ENCODE measurements at regions not wholly inside any gene's neighbourhood (a gene's known extent, or its start where the extent isn't known, plus 50 kb on each side); places are given as distances from the start of the nearest gene placed in this dataset.

DNA sequence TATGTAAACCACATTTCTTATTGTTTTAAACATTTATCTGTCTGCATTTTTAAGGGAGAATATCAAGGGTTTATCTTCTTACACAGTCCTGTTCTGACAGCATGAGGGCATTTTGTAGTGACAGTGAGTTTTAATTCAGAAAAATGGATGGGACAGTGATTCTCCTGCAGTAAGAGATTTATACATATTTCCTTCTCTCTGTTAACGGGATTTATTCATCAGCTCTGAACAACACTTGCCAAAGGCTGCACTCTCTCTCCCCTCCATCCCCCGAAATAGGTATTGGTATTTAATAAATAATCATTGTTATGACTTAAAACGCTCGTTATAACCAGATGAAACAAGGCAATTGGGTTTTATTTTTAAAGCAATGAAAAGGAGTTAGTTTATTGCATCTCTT lies 410.9 kb downstream of the STIM2 start:
- H3K4me3 ChIP-seq = no peak overlapping the region
- DNase-seq (no peak), ATAC-seq (no peak)
- no peak overlapping the region for H3K27ac ChIP-seq
- intact Hi-C loops (cut with DNase I) = no loop called here
- no peaks in the 10 kb centered on the region for H3K4me1 ChIP-seq
- no peaks in the 10 kb centered on the region for H3K9me3 ChIP-seq
- H3K36me3 ChIP-seq = no peaks in the 10 kb centered on the region
- WGBS, 4 donors = 65 to 80% (median 75%) methylated on average over 4 of the region's 4 CpGs
- TF ChIP-seq, protein P1, sequence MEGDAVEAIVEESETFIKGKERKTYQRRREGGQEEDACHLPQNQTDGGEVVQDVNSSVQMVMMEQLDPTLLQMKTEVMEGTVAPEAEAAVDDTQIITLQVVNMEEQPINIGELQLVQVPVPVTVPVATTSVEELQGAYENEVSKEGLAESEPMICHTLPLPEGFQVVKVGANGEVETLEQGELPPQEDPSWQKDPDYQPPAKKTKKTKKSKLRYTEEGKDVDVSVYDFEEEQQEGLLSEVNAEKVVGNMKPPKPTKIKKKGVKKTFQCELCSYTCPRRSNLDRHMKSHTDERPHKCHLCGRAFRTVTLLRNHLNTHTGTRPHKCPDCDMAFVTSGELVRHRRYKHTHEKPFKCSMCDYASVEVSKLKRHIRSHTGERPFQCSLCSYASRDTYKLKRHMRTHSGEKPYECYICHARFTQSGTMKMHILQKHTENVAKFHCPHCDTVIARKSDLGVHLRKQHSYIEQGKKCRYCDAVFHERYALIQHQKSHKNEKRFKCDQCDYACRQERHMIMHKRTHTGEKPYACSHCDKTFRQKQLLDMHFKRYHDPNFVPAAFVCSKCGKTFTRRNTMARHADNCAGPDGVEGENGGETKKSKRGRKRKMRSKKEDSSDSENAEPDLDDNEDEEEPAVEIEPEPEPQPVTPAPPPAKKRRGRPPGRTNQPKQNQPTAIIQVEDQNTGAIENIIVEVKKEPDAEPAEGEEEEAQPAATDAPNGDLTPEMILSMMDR (IDR thresholded peaks at IDR 0.05) = no peak
- TF ChIP-seq POLR2A (IDR thresholded peaks at IDR 0.05) = no peak
- no peaks in the 10 kb centered on the region for H3K27me3 ChIP-seq

- intact Hi-C loops (cut with DNase I) = no loop called here
- WGBS, 4 donors = 0 to 45% (median 3%) methylated on average over 1 of the region's 1 CpG
- H3K27me3 ChIP-seq = no peaks in the 10 kb centered on the region
- DNase-seq (no peak), ATAC-seq (no peak)
- no peak overlapping the region for H3K4me3 ChIP-seq
- TF ChIP-seq, protein P1 (IDR thresholded peaks at IDR 0.05) = no peak
- no peaks in the 10 kb centered on the region for H3K4me1 ChIP-seq
- no peaks in the 10 kb centered on the region for H3K36me3 ChIP-seq
- no peak overlapping the region for H3K27ac ChIP-seq
- H3K9me3 ChIP-seq = no peaks in the 10 kb centered on the region
Measured at GRCh38 chr4:27272217-27272616, 411.6 kb downstream of the STIM2 start.

- H3K4me3 ChIP-seq = no peak overlapping the region
- intact Hi-C loops (cut with DNase I) = no loop called here
- WGBS, 4 donors = 56 to 65% (median 59%) methylated on average over 3 of the region's 3 CpGs
- H3K36me3 ChIP-seq = no peaks in the 10 kb centered on the region
- H3K27me3 ChIP-seq = peaks cover 0 to 3% (median 0%) of the 10 kb centered on the region in 9 donors
- no peak overlapping the region for H3K27ac ChIP-seq
- DNase-seq = no peak
- ATAC-seq = no peak
- no peaks in the 10 kb centered on the region for H3K9me3 ChIP-seq
- TF ChIP-seq POLR2A (IDR thresholded peaks at IDR 0.05) = no peak
- TF ChIP-seq, protein P1 (IDR thresholded peaks at IDR 0.05) = no peak
- H3K4me1 ChIP-seq = no peaks in the 10 kb centered on the region
Measured at GRCh38 chr4:27276307-27277073, 415.8 kb downstream of the STIM2 start.

DNA sequence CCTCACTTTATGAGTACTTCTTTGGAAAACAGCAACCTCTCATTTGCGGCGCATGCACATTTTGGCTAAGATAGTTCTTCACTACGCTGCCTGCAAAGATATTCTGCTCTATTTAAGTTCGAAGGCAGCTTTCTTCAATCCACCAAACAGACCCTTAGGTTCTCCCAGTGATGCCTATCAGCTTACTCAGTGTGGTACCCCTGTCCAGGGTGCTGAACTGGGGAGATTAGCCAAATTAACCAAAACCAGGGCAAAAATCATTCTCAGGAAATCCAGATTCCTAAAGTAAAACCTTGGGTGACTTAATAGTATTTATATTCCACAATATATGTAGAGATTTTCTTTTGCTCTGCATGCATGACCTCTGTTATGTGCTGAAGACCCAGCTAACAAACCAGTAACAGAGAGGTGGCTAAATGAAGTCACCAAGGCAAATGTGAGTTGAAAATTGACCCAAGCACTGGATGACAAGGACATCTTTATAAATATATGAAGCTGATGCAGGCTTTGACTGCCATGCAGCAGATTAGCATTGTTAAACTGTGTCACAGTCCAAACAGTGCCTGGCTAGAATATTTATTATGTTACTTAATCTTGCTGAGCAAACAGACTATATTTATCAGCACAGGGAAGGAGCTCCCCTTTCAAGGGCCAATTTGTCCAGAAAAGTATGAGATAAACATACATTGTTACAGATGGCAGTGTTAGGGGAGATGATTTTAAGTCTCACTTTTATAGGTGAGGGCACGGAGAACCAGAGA lies 418.2 kb downstream of the STIM2 start:
- TF ChIP-seq, protein P1 (IDR thresholded peaks at IDR 0.05) = no peak
- TF ChIP-seq POLR2A (IDR thresholded peaks at IDR 0.05) = no peak
- DNase-seq (no peak), ATAC-seq (no peak)
- H3K4me1 ChIP-seq = no peaks in the 10 kb centered on the region
- no peak overlapping the region for H3K4me3 ChIP-seq
- H3K9me3 ChIP-seq = peaks cover 0 to 2% (median 0%) of the 10 kb centered on the region in 12 donors
- peaks cover 0 to 3% (median 0%) of the 10 kb centered on the region in 9 donors for H3K27me3 ChIP-seq
- H3K27ac ChIP-seq = no peak overlapping the region
- WGBS, 4 donors = 53 to 67% (median 65%) methylated on average over 5 of the region's 5 CpGs
- H3K36me3 ChIP-seq = no peaks in the 10 kb centered on the region
- intact Hi-C loops (cut with DNase I) = no loop called here

Data from heart left ventricle (tissue), 16 donors.